RWPE2 (cell line): ENCODE measurements at regions not wholly inside any gene's neighbourhood (a gene's known extent, or its start where the extent isn't known, plus 50 kb on each side); places are given as distances from the start of the nearest gene placed in this dataset.

ENCODE experiments used
- ATAC-seq: fragments of 200-7000 bp; cut with Tn5 transposase; 3 replicates; pipeline ENCODE4 v1.9.1; 2021; ENCODE audit warnings: low read depth
- DNase-seq: peaks from one replicate; pipeline ENCODE4 v3.0.0-alpha.2; 2020; ENCODE audit warnings: low spot score
- H3K27ac ChIP-seq: fragments of 450-650 bp; 2 replicates; pipeline ENCODE4 v1.5.1; 2017; ENCODE audit warnings: mild to moderate bottlenecking; ENCODE audit not compliant: poor library complexity, severe bottlenecking
- H3K27me3 ChIP-seq: fragments of 250-450 bp; sonication (Bioruptor Pico); 2 replicates; pipeline ENCODE4 v1.5.1; 2021; ENCODE audit warnings: mild to moderate bottlenecking, moderate library complexity; ENCODE audit not compliant: insufficient read depth, poor library complexity, severe bottlenecking
- H3K36me3 ChIP-seq: fragments of 250-450 bp; sonication (Bioruptor Pico); 2 replicates; pipeline ENCODE4 v1.5.1; 2020; ENCODE audit warnings: low read depth, mild to moderate bottlenecking, moderate library complexity
- H3K4me1 ChIP-seq: fragments of 250-450 bp; sonication (Bioruptor Pico); 2 replicates; pipeline ENCODE4 v1.5.1; 2021; ENCODE audit warnings: mild to moderate bottlenecking, moderate library complexity; ENCODE audit not compliant: insufficient read depth, poor library complexity, severe bottlenecking
- H3K4me3 ChIP-seq: fragments of 250-450 bp; sonication (Bioruptor Pico); 2 replicates; pipeline ENCODE4 v1.5.1; 2021; ENCODE audit warnings: mild to moderate bottlenecking, moderate library complexity; ENCODE audit not compliant: severe bottlenecking
- H3K9me3 ChIP-seq: fragments of 250-450 bp; sonication (Bioruptor Pico); 2 replicates; pipeline ENCODE4 v1.5.1; 2021; ENCODE audit warnings: mild to moderate bottlenecking, moderate library complexity; ENCODE audit not compliant: severe bottlenecking
- TF ChIP-seq, protein P1 (sequence below): fragments of 450-650 bp; IDR thresholded peaks from one replicate; pipeline ENCODE4 v1.5.1; 2017; ENCODE audit warnings: mild to moderate bottlenecking, moderate library complexity; ENCODE audit not compliant: poor library complexity, severe bottlenecking

DNA sequence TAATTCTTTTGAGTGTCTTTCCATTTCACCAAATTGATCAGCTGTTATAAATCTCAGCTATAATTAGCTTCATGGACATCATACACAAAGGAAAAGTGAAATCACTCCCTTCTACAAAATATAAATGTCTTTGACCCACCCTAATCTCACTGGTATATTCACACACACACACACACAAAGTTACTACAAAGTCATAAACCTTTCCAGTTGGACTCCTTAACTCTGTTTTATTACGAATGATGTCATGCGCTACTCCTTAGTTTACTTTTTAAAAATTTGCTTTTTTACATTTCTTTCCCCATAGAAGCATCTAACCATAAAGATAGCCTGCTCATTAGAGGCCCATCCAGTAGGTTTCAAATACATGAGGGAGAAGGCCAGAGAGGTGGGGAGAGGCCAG is 103.0 kb downstream of the SLC30A10 start:
- TF ChIP-seq, protein P1, sequence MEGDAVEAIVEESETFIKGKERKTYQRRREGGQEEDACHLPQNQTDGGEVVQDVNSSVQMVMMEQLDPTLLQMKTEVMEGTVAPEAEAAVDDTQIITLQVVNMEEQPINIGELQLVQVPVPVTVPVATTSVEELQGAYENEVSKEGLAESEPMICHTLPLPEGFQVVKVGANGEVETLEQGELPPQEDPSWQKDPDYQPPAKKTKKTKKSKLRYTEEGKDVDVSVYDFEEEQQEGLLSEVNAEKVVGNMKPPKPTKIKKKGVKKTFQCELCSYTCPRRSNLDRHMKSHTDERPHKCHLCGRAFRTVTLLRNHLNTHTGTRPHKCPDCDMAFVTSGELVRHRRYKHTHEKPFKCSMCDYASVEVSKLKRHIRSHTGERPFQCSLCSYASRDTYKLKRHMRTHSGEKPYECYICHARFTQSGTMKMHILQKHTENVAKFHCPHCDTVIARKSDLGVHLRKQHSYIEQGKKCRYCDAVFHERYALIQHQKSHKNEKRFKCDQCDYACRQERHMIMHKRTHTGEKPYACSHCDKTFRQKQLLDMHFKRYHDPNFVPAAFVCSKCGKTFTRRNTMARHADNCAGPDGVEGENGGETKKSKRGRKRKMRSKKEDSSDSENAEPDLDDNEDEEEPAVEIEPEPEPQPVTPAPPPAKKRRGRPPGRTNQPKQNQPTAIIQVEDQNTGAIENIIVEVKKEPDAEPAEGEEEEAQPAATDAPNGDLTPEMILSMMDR = no peak
- Histone ChIP-seq H3K27ac (no peak overlapping the region), H3K9me3 (no peaks in the 10 kb centered on the region)

DNA sequence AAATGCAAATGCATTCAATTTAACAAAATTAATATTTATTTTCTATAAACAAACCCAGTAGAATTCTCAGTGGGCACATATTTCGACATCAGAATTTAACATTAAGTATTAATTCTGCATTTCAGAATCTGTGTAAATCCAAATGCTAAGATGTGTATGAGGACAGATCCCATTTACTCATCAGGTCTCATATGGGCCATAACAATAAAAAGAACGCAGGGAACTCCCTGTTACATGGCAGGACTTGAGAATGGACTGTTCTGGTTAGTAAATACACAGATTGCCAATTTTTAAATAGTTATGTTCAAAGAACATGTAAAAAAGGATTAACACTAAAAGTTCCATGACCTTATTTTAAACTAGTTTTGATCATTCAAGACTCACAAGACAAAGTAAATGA is 104.0 kb downstream of the SLC30A10 start:
- no peaks in the 10 kb centered on the region for H3K36me3 ChIP-seq
- H3K27ac ChIP-seq = no peak overlapping the region
- TF ChIP-seq, protein P1 = no peak
- no peaks in the 10 kb centered on the region for H3K4me1 ChIP-seq
- H3K4me3 ChIP-seq = no peak overlapping the region
- DNase-seq = no peak
- no peaks in the 10 kb centered on the region for H3K9me3 ChIP-seq
- no peaks in the 10 kb centered on the region for H3K27me3 ChIP-seq
- no peak for ATAC-seq

More for the DNA sequence above, 103.0 kb downstream of the SLC30A10 start:
- Histone ChIP-seq H3K4me3 (no peak overlapping the region), H3K27me3 (no peaks in the 10 kb centered on the region), H3K36me3 (no peaks in the 10 kb centered on the region), H3K4me1 (no peaks in the 10 kb centered on the region)
- DNase-seq (no peak), ATAC-seq (no peak)

DNA sequence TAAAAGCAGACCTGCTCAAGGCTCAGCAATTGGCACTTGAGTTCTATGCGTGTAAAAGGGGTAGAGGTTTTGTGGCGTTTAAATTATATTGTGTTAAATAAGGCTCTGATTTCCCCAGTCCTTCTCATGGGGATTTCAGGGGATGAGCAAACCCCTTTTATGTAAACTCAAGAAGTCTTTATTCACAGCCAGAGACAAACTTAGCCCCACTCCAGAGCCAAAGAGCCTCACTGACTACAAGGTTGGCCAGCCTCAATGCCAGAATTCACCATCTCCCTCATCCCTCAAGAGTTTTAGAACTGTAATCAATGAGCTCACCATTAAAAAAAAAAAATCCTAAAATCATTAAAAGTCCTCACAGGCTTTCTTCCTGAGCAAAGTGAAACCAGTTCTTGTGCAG is 107.8 kb downstream of the SLC30A10 start:
- Histone ChIP-seq H3K36me3 (no peaks in the 10 kb centered on the region), H3K4me1 (no peaks in the 10 kb centered on the region), H3K9me3 (no peaks in the 10 kb centered on the region), H3K27me3 (no peaks in the 10 kb centered on the region), H3K27ac (no peak overlapping the region), H3K4me3 (no peak overlapping the region)
- DNase-seq (no peak), ATAC-seq (no peak)
- TF ChIP-seq, protein P1 = no peak

DNA sequence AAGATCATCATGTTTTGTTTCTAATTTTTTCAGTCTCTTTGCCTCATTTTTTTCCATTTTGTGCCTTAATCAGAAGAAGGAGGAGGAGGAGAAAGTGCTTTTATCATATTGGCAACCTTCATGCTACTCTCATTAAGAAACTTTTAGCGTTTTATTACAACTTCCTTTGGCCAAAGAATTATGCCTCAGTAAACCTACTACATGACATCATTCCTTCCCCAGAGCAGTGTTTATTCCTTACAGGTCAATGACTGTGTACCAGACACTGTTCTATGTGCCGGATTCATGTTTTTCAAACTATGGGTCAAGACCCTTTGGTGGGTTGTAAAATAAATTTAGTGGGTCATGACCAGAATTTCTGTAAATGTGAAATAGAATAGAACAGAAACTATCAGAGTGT is 110.4 kb downstream of the SLC30A10 start:
- H3K27ac ChIP-seq = no peak overlapping the region
- H3K27me3 ChIP-seq = no peaks in the 10 kb centered on the region
- DNase-seq = no peak
- H3K4me1 ChIP-seq = no peaks in the 10 kb centered on the region
- no peaks in the 10 kb centered on the region for H3K36me3 ChIP-seq
- ATAC-seq = no peak
- no peaks in the 10 kb centered on the region for H3K9me3 ChIP-seq
- TF ChIP-seq, protein P1 = no peak
- no peak overlapping the region for H3K4me3 ChIP-seq

DNA sequence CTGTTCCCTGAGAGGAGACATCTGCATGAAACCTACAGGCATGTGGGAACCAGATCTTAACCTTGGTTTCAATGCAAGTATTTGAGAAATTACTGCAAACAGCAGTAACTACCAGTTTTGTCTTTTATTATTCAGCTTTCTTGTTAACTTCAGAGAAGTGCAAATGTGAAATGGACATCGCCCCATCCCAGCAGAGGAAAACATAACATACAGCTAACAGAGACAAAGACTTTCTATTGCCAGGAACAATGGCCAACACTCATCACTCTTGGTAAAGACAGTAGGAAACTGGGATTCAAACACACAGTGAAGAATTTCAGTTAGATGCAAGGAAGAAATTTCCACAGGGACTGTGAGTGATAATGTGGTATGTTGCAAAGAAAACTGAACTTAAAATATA is 115.1 kb downstream of the SLC30A10 start:
- Histone ChIP-seq H3K36me3 (no peaks in the 10 kb centered on the region), H3K27me3 (no peaks in the 10 kb centered on the region), H3K4me3 (no peak overlapping the region), H3K27ac (no peak overlapping the region), H3K4me1 (no peaks in the 10 kb centered on the region), H3K9me3 (no peaks in the 10 kb centered on the region)
- DNase-seq (no peak), ATAC-seq (no peak)
- TF ChIP-seq, protein P1 = no peak
